Fibroblast of lung (primary cell): ENCODE measurements at regions not wholly inside any gene's neighbourhood (a gene's known extent, or its start where the extent isn't known, plus 50 kb on each side); places are given as distances from the start of the nearest gene placed in this dataset.

Experiments used
- EZH2 ChIP-seq: IDR thresholded peaks from 2 replicates; pipeline ENCODE4 v1.5.1; 2012; ENCODE audit warnings: low read length, control low read depth, mild to moderate bottlenecking; ENCODE audit errors: missing control alignments
- TF ChIP-seq, protein P1 (sequence below), 2 donors: IDR thresholded peaks in 1 of 2; conservative IDR thresholded peaks in 1 of 2; 1 replicate in 1 of 2; 2 replicates in 1 of 2; pipeline ENCODE4 v1.5.1; 2011 to 2012; ENCODE audit warnings: low read length in 2 of 2, control low read depth in 1 of 2, inconsistent platforms in 1 of 2, low read depth in 1 of 2, mild to moderate bottlenecking in 1 of 2

DNA sequence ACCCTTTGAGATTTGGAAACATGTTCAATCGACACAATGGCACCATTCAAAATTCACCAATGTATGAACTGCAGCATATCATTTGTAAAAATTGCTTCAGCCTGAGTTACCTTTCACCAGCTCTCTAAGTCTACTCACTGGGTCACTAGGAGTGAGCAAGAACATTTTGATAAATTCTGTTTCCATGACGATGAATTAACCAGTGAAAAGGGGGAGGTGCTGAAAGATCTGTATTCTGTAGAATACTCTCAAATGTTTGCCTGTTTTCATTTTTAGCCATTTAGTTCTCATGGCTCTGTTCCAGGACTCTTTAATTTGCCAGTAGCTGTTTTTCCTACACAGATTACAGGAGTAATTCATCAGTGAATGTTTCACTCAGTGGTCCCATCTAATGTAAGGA is 883.4 kb downstream of the DIAPH3 start:
- TF ChIP-seq, protein P1, sequence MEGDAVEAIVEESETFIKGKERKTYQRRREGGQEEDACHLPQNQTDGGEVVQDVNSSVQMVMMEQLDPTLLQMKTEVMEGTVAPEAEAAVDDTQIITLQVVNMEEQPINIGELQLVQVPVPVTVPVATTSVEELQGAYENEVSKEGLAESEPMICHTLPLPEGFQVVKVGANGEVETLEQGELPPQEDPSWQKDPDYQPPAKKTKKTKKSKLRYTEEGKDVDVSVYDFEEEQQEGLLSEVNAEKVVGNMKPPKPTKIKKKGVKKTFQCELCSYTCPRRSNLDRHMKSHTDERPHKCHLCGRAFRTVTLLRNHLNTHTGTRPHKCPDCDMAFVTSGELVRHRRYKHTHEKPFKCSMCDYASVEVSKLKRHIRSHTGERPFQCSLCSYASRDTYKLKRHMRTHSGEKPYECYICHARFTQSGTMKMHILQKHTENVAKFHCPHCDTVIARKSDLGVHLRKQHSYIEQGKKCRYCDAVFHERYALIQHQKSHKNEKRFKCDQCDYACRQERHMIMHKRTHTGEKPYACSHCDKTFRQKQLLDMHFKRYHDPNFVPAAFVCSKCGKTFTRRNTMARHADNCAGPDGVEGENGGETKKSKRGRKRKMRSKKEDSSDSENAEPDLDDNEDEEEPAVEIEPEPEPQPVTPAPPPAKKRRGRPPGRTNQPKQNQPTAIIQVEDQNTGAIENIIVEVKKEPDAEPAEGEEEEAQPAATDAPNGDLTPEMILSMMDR (conservative IDR thresholded peaks at IDR 0.05 in 1 of 2, IDR thresholded peaks at IDR 0.05 in 1 of 2; ENCODE audit: low read depth in 1 of 2, low read length in 2 of 2) = no peak
- TF ChIP-seq EZH2 = no peak
